Erythroblast (primary cell): ENCODE measurements at regions not wholly inside any gene's neighbourhood (a gene's known extent, or its start where the extent isn't known, plus 50 kb on each side); places are given as distances from the start of the nearest gene placed in this dataset.

Source experiments
- GATA1 ChIP-seq: IDR thresholded peaks from 2 replicates; pipeline ENCODE4 v1.6.1; 2011; ENCODE audit warnings: low read depth, mild to moderate bottlenecking, control low read depth, low read length, moderate library complexity
- POLR2A ChIP-seq: IDR thresholded peaks from 2 replicates; pipeline ENCODE4 v1.6.1; 2011; ENCODE audit warnings: mild to moderate bottlenecking, low read length

- no peak for TF ChIP-seq POLR2A
- no peak for TF ChIP-seq GATA1
Observed at GRCh38 chr2:220781622-220782241, 790.4 kb downstream of the EPHA4 start.
